ENCODE measurements at regions not wholly inside any gene's neighbourhood (a gene's known extent, or its start where the extent isn't known, plus 50 kb on each side); places are given as distances from the start of the nearest gene placed in this dataset.

- 88 to 91% methylated on average over 8 to 10 of the region's 15 CpGs for WGBS, 2 donors
Observed at GRCh38 chr15:100769043-100769974, 110.3 kb upstream of the ALDH1A3 start.

GRCh38 chr15:100769975-100770340 lies 109.7 kb upstream of the ALDH1A3 start:
- Histone ChIP-seq H3K4me1 (no peaks in the 10 kb centered on the region), H3K27me3 (no peaks in the 10 kb centered on the region), H3K36me3 (no peaks in the 10 kb centered on the region), H3K27ac (no peak overlapping the region), H3K4me3 (replicated peaks in 1 of 3) (no peak overlapping the region), H3K9me3 (no peaks in the 10 kb centered on the region)
- DNase-seq, result no peak
- WGBS, 2 donors, result 83 to 84% methylated on average over 4 of the region's 4 CpGs
- no peak for TF ChIP-seq CTCF (IDR thresholded peaks at IDR 0.05)
- no peak for TF ChIP-seq POLR2A (IDR thresholded peaks at IDR 0.05)
- intact Hi-C loops (cut with DNase I), result no loop called here

More at GRCh38 chr15:100769043-100769974, 110.3 kb upstream of the ALDH1A3 start:
- H3K27ac ChIP-seq, result no peak overlapping the region
- no peak overlapping the region for H3K4me3 ChIP-seq (replicated peaks in 1 of 3)
- no peak for TF ChIP-seq CTCF (IDR thresholded peaks at IDR 0.05)
- no peak for TF ChIP-seq POLR2A (IDR thresholded peaks at IDR 0.05)
- H3K4me1 ChIP-seq, result no peaks in the 10 kb centered on the region
- H3K9me3 ChIP-seq, result no peaks in the 10 kb centered on the region
- no peak for DNase-seq
- no peaks in the 10 kb centered on the region for H3K36me3 ChIP-seq
- H3K27me3 ChIP-seq, result no peaks in the 10 kb centered on the region
- intact Hi-C loops (cut with DNase I), result no loop called here

- no peak for DNase-seq
- no peaks in the 10 kb centered on the region for H3K36me3 ChIP-seq
- H3K9me3 ChIP-seq, result no peaks in the 10 kb centered on the region
- 82 to 91% methylated on average over 12 of the region's 12 CpGs for WGBS, 2 donors
- TF ChIP-seq POLR2A (IDR thresholded peaks at IDR 0.05) (no peak), CTCF (IDR thresholded peaks at IDR 0.05) (no peak)
- H3K27ac ChIP-seq, result no peak overlapping the region
- no peaks in the 10 kb centered on the region for H3K27me3 ChIP-seq
- H3K4me3 ChIP-seq (replicated peaks in 1 of 3), result no peak overlapping the region
- intact Hi-C loops (cut with DNase I), result no loop called here
- no peaks in the 10 kb centered on the region for H3K4me1 ChIP-seq
Observed at GRCh38 chr15:100770661-100771584, 108.7 kb upstream of the ALDH1A3 start.

GRCh38 chr15:100771746-100772145 lies 107.9 kb upstream of the ALDH1A3 start:
- H3K27me3 ChIP-seq, result no peaks in the 10 kb centered on the region
- intact Hi-C loops (cut with DNase I), result no loop called here
- DNase-seq, result no peak
- 72 to 75% methylated on average over 4 of the region's 4 CpGs for WGBS, 2 donors
- no peak for TF ChIP-seq CTCF (IDR thresholded peaks at IDR 0.05)
- TF ChIP-seq POLR2A (IDR thresholded peaks at IDR 0.05), result no peak
- H3K9me3 ChIP-seq, result no peaks in the 10 kb centered on the region
- no peak overlapping the region for H3K27ac ChIP-seq
- no peaks in the 10 kb centered on the region for H3K36me3 ChIP-seq
- no peaks in the 10 kb centered on the region for H3K4me1 ChIP-seq
- H3K4me3 ChIP-seq (replicated peaks in 1 of 3), result no peak overlapping the region

Measured in thyroid gland (tissue), 4 donors.